ENCODE measurements at regions not wholly inside any gene's neighbourhood (a gene's known extent, or its start where the extent isn't known, plus 50 kb on each side); places are given as distances from the start of the nearest gene placed in this dataset.

DNA sequence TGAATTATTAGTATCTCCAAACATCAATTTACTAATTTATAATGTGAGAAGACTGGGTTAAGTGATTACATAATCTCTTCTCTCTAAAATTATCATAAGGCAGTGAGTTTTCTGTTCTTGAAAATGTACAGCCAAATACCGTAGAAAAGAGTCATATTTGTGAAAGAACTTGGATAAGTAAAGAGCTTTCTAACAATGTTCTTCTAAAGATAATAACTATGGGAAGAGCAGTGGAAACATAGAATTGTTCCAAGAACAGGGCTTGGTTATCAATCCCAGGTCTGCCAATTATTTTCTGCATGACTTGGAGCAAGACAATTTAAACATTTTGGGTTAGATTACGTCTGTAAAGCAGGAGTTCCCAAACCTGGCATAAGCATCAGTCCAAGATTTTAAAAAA, 198.1 kb upstream of the SGK1 start:
- Histone ChIP-seq H3K9me3 (ENCODE audit: control insufficient read depth, low read length) (no peaks in the 10 kb centered on the region), H3K36me3 (ENCODE audit: control insufficient read depth, insufficient read depth, low read length) (no peaks in the 10 kb centered on the region), H3K4me3 (ENCODE audit: low read length) (no peak overlapping the region), H3K4me1 (ENCODE audit: control insufficient read depth, insufficient read depth, low read length) (peaks cover 22% of the 10 kb centered on the region), H3K9ac (ENCODE audit: low read length) (no peak overlapping the region), H3K27me3 (ENCODE audit: control insufficient read depth, insufficient read depth, low read length) (no peaks in the 10 kb centered on the region)

DNA sequence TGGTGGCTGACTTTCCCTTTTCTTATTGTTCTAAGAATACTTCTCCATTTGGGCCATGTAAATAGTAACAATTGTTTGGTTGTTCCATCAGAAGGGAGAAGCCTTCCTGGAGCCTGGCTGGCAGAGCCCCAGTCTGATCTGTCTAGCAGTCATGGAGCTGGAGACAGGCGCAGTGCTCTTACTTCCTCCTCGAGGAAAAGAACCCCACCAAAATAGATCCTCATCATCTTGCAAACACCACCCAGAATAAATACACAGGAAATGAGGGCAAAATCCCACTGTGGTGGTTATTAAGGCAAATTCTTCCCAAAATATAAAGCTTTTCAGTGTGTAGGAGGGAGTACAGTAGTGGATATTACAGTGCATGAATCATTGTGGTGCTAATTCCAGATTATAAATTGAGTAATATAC, 195.1 kb upstream of the SGK1 start:
- Histone ChIP-seq H3K4me1 (ENCODE audit: control insufficient read depth, insufficient read depth, low read length) (peaks cover 19% of the 10 kb centered on the region), H3K9me3 (ENCODE audit: control insufficient read depth, low read length) (no peaks in the 10 kb centered on the region)

DNA sequence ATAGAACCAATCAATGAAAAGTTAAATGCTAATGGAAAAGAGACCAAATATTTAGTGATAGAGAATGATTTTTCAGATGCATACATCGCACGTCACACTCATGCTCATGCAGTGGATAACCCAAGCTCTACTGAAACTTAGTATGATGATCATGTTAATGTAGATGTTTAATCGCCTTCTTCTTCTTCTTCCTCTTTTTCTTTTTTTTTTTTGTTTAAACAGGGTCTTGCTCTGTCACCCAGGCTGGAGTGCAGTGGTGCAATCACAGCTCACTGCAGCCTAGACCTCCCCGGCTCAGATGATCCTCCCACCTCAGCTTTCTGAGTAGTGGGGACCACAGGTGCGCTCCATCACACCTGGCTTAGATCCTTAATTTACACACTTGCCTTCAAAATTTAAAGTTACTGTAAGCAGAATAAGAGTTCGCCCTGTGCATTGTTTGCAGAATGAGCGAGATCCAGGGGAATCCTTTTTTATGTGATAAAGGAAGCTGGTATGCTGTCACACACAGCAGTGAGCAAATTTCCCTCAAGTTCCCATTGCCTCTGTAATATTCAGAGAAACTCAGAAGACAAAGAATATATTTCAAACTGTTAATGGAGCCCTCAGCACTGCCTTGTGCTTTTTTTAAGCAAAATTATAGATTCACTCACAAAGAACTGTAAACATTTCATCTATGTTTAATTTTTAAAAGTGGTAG, 194.2 kb upstream of the SGK1 start:
- Histone ChIP-seq H3K9ac (ENCODE audit: low read length) (no peak overlapping the region), H3K4me3 (ENCODE audit: low read length) (no peak overlapping the region), H3K4me1 (ENCODE audit: control insufficient read depth, insufficient read depth, low read length) (peaks cover 14% of the 10 kb centered on the region), H3K27me3 (ENCODE audit: control insufficient read depth, insufficient read depth, low read length) (no peaks in the 10 kb centered on the region), H3K9me3 (ENCODE audit: control insufficient read depth, low read length) (no peaks in the 10 kb centered on the region), H3K36me3 (ENCODE audit: control insufficient read depth, insufficient read depth, low read length) (no peaks in the 10 kb centered on the region)

More for the DNA sequence above, 195.1 kb upstream of the SGK1 start:
- no peaks in the 10 kb centered on the region for H3K27me3 ChIP-seq (ENCODE audit: control insufficient read depth, insufficient read depth, low read length)
- H3K4me3 ChIP-seq (ENCODE audit: low read length) = no peak overlapping the region
- H3K9ac ChIP-seq (ENCODE audit: low read length) = no peak overlapping the region
- no peaks in the 10 kb centered on the region for H3K36me3 ChIP-seq (ENCODE audit: control insufficient read depth, insufficient read depth, low read length)

DNA sequence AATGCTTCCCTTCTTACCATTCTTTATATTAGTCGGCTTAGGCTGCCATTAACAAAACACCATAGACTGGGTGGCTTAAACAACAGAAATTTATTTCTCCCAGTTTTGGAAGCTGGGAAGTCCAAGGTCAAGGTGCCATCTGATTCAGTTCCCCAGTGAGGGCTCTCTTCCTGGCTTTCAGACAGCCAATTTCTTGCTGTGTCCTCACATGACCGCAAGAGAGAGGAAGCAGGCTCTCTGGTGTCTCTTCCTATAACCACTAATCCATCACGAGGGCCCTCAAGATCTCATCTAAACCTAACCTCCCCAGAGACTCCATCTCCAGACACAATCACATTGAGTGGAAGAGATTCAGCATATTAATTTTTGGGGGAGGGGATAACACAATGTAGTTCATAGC, 193.0 kb upstream of the SGK1 start:
- H3K27me3 ChIP-seq (ENCODE audit: control insufficient read depth, insufficient read depth, low read length) = no peaks in the 10 kb centered on the region
- peaks cover 10% of the 10 kb centered on the region for H3K4me1 ChIP-seq (ENCODE audit: control insufficient read depth, insufficient read depth, low read length)
- H3K36me3 ChIP-seq (ENCODE audit: control insufficient read depth, insufficient read depth, low read length) = no peaks in the 10 kb centered on the region
- H3K9me3 ChIP-seq (ENCODE audit: control insufficient read depth, low read length) = no peaks in the 10 kb centered on the region
- H3K4me3 ChIP-seq (ENCODE audit: low read length) = no peak overlapping the region
- H3K9ac ChIP-seq (ENCODE audit: low read length) = no peak overlapping the region

DNA sequence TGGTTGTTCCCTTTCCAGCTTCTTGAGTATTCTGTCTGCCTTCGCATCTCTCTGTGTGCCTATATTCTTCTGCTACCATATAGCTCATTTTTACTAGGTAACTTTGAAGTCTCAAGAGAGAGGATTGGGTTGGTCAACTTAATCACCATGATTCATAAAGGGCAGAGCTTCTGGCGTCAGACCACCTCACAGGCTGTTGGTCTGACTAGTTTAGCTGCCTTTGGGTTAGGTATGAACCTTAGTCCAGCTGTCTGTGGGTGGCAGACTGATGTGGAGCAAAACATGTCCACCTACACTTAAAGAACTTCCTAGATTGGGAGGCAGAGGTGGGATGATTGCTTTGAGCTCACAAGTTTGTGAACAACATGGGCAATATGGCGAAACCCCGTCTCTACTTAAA, 192.2 kb upstream of the SGK1 start:
- Histone ChIP-seq H3K27me3 (ENCODE audit: control insufficient read depth, insufficient read depth, low read length) (no peaks in the 10 kb centered on the region), H3K36me3 (ENCODE audit: control insufficient read depth, insufficient read depth, low read length) (no peaks in the 10 kb centered on the region), H3K4me1 (ENCODE audit: control insufficient read depth, insufficient read depth, low read length) (peaks cover 10% of the 10 kb centered on the region), H3K9me3 (ENCODE audit: control insufficient read depth, low read length) (no peaks in the 10 kb centered on the region), H3K4me3 (ENCODE audit: low read length) (no peak overlapping the region), H3K9ac (ENCODE audit: low read length) (no peak overlapping the region)

DNA sequence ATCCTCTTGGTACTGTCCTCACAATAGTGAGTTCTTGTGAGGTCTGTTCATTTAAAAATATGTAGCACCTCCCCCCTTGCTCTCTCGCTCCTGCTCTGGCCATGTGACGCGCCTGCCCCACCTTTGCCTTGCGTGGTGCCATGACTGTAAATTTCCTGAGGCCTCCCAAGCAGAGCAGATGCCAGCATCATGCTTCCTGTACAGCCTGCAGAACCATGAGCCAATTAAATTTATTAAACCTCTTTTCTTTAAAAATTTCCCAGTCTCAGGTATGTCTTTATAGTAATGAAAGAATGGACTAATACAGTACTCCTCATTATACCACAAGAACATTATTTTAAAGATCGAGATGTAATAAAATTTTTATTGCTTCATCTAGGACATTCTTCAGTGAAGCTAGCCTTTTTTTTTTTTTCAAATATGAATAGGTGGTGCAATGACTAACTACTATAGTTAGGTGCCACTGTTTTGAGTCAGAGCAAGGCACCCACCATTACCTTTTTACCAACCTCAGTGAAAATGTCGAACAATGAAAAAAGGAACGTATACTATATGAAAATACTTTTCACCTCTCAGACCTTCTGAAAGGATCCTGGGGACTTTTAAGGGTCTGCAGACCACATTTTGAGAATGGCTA, 191.1 kb upstream of the SGK1 start:
- Histone ChIP-seq H3K9ac (ENCODE audit: low read length) (no peak overlapping the region), H3K9me3 (ENCODE audit: control insufficient read depth, low read length) (no peaks in the 10 kb centered on the region), H3K36me3 (ENCODE audit: control insufficient read depth, insufficient read depth, low read length) (no peaks in the 10 kb centered on the region), H3K4me3 (ENCODE audit: low read length) (no peak overlapping the region), H3K27me3 (ENCODE audit: control insufficient read depth, insufficient read depth, low read length) (no peaks in the 10 kb centered on the region), H3K4me1 (ENCODE audit: control insufficient read depth, insufficient read depth, low read length) (peaks cover 10% of the 10 kb centered on the region)

DNA sequence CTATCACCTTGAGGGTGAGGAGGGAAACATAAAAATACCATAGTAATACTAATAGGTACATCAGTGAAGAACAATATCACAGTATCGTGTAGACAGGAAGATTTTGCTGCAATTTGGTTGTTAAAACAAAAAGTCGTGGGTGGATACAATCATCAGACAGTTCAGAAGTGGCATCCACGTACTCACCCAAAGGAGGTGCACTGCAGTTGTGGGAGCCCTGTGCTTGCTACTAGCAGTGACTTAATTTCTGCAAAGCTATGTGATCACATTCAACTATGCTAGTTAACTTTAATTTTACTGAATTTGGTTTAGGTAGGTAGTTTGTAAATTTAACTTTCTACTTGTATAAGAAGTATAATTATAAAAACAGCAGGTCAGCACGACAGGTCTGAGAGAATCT, 188.2 kb upstream of the SGK1 start:
- H3K4me3 ChIP-seq (ENCODE audit: low read length) = no peak overlapping the region
- H3K4me1 ChIP-seq (ENCODE audit: control insufficient read depth, insufficient read depth, low read length) = peaks cover 17% of the 10 kb centered on the region
- no peaks in the 10 kb centered on the region for H3K36me3 ChIP-seq (ENCODE audit: control insufficient read depth, insufficient read depth, low read length)

DNA sequence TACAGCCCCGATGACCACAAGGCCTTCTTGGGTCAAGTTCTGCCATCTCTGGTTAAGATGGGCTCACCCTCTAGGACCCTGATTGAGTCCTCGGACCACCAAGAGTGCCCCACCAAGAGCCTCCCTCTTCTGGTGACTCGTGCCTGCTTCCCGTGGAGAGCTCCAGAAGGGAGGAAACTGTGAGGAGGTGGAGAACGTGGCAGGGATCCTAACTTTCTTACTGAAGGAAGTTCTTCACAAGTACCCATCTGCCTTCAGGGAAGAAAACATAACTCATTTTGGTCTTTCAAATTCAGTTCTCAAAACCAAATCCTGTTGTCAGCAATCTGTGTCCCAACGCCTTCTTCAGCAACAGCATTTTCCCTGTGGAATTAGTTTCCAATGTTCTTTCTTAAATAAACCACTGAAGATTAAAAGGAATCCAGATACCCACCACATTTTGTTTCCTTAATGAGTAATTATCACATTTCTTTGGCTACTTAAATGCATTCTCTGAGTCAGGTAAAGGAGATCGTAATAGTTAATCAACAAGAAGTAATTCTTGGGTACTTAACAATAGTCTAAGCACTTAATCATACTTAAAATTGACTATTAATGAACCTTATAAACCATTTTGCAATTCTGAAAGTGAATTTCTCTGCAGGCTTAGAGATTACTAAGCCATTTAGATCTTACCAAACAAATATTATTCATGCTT, 185.8 kb upstream of the SGK1 start:
- Histone ChIP-seq H3K36me3 (ENCODE audit: control insufficient read depth, insufficient read depth, low read length) (no peaks in the 10 kb centered on the region), H3K9me3 (ENCODE audit: control insufficient read depth, low read length) (no peaks in the 10 kb centered on the region), H3K4me3 (ENCODE audit: low read length) (no peak overlapping the region), H3K27me3 (ENCODE audit: control insufficient read depth, insufficient read depth, low read length) (no peaks in the 10 kb centered on the region), H3K9ac (ENCODE audit: low read length) (no peak overlapping the region), H3K4me1 (ENCODE audit: control insufficient read depth, insufficient read depth, low read length) (peaks cover 17% of the 10 kb centered on the region)

More for the DNA sequence above, 188.2 kb upstream of the SGK1 start:
- no peaks in the 10 kb centered on the region for H3K9me3 ChIP-seq (ENCODE audit: control insufficient read depth, low read length)
- H3K9ac ChIP-seq (ENCODE audit: low read length) = no peak overlapping the region
- H3K27me3 ChIP-seq (ENCODE audit: control insufficient read depth, insufficient read depth, low read length) = no peaks in the 10 kb centered on the region

DNA sequence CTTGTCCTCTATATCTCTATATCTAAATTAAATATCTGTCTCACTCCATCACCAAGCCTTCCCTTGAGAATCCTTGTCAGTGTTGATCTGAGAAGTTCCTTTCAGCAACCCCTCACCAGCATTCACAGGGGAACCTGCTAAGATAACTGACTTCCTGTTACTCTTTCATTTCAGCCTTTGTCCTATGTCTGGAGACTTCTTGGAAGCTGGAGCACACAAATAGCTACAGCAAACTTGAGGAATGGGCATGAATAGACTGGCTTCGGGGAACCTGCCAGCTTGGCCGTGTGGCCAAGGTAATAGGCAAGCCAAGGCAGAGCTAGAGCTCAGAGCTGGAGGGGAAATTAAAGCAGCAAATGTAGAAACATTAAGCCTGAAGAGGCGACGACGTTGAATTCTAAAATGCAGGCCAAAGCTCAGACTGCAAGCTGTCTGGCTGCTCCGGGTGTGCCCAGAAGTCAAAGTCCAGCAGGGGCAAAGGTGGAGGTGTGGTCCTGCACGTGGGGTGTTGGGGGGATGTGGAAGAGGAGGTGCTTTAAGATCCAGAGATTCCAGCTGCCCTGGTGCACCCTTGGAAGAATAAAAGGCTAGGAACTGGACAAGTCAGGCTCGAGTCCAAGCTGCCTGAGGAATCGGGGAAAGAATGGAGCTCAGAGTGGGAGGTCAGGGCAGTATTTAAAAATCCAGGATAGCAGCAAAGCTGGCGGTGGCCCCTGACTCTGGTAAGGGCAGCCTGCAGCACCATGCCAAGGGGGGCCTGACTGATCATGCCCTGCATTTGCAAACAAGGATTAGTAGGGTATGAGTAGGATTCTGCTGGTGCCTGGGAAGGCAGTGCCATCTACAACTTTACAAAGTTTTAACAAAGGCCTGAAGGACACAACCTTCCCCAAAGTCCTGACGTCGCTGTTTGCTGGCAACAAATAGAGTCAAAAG, 185.0 kb upstream of the SGK1 start:
- Histone ChIP-seq H3K9me3 (ENCODE audit: control insufficient read depth, low read length) (no peaks in the 10 kb centered on the region), H3K4me1 (ENCODE audit: control insufficient read depth, insufficient read depth, low read length) (peaks cover 17% of the 10 kb centered on the region), H3K4me3 (ENCODE audit: low read length) (no peak overlapping the region), H3K9ac (ENCODE audit: low read length) (peak overlapping the region; percentile 50), H3K36me3 (ENCODE audit: control insufficient read depth, insufficient read depth, low read length) (no peaks in the 10 kb centered on the region), H3K27me3 (ENCODE audit: control insufficient read depth, insufficient read depth, low read length) (no peaks in the 10 kb centered on the region)

DNA sequence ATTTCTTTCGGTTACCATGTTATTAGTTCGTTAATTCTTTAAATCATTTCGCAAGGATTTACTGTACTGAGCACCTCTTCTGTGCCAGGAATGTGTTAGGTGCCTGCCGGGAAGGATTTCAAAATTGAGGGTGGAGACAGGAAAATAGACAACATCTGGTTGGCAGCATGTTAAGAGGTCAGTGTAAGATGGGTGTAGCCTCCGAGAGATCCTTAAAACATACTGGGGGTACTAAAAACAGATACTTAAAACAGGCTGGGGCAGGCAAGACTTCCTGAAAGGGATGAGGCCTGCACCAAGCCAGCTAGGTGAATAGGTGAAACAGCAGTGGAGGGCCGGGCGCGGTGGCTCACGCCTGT, 178.0 kb upstream of the SGK1 start:
- Histone ChIP-seq H3K4me3 (ENCODE audit: low read length) (no peak overlapping the region), H3K27me3 (ENCODE audit: control insufficient read depth, insufficient read depth, low read length) (no peaks in the 10 kb centered on the region), H3K36me3 (ENCODE audit: control insufficient read depth, insufficient read depth, low read length) (no peaks in the 10 kb centered on the region), H3K4me1 (ENCODE audit: control insufficient read depth, insufficient read depth, low read length) (peaks cover 3% of the 10 kb centered on the region), H3K9ac (ENCODE audit: low read length) (no peak overlapping the region), H3K9me3 (ENCODE audit: control insufficient read depth, low read length) (no peaks in the 10 kb centered on the region)

DNA sequence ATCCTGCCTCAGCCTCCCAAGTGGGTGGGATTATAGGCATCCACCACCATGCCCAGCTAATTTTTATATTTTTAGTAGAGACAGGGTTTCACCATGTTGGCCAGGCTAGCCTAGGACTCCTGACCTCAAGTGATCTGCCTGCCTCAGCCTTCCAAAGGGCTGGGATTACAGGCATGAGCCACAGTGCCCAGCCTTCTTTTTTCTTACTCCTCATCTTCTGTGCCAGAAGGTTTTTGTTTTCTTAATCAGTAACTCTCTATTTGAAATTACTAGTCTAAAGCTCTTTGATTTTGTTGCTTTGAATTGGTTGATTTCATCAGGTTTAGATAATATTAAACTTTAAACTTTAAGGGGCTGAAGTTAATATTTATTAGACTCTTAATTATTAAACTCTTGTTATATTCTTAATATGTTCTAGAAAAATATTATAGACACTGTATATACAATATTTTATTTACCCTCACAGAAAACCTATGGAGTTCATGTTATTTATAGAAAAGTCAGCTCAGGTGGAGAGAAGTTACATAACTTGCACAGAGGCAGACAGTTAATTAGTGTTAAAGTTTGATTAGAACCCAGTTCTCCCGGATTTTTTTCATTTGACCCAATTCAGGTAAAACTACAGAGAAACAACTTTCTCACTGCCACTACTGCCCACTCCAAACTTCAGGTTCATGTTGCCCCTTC, 177.4 kb upstream of the SGK1 start:
- H3K27me3 ChIP-seq (ENCODE audit: control insufficient read depth, insufficient read depth, low read length) = no peaks in the 10 kb centered on the region
- H3K4me3 ChIP-seq (ENCODE audit: low read length) = no peak overlapping the region
- H3K9me3 ChIP-seq (ENCODE audit: control insufficient read depth, low read length) = no peaks in the 10 kb centered on the region
- no peaks in the 10 kb centered on the region for H3K36me3 ChIP-seq (ENCODE audit: control insufficient read depth, insufficient read depth, low read length)
- peaks cover 3% of the 10 kb centered on the region for H3K4me1 ChIP-seq (ENCODE audit: control insufficient read depth, insufficient read depth, low read length)
- H3K9ac ChIP-seq (ENCODE audit: low read length) = no peak overlapping the region
